IMR-90 (cell line): ENCODE measurements at regions not wholly inside any gene's neighbourhood (a gene's known extent, or its start where the extent isn't known, plus 50 kb on each side); places are given as distances from the start of the nearest gene placed in this dataset.

ENCODE experiments used
- ATAC-seq: fragments of 200-7000 bp; cut with Tn5 transposase; 2 replicates; pipeline ENCODE4 v1.9.1; 2020; ENCODE audit warnings: low read depth, mild to moderate bottlenecking, moderate library complexity
- BruUV-seq: library from RNA; stranded (reverse); fragments of 400-500 nt; replicated peaks from 2 replicates; lab custom pipeline; 2021; lab: Mats Ljungman, UMichigan
- CTCF ChIA-PET: fragments of 300-600 bp; formaldehyde crosslinking; extraction: SDS; loops from one replicate; lab custom pipeline; 2021; ENCODE audit warnings: antibody characterized with exemption; lab: Yijun Ruan, JAX
- POLR2A ChIA-PET: fragments of 300-600 bp; sonication (Branson Sonifier 250); formaldehyde crosslinking; loops from one replicate; lab custom pipeline; 2022; ENCODE audit warnings: antibody characterized with exemption; ENCODE audit not compliant: unreplicated experiment; lab: Charles Lee
- DNase-seq: peaks from one replicate; pipeline ENCODE4 v3.0.0; 2013
- H2AFZ ChIP-seq: replicated peaks from 2 replicates; pipeline ENCODE3; 2013; ENCODE audit warnings: low read length, mild to moderate bottlenecking; ENCODE audit not compliant: poor library complexity
- H2AK5ac ChIP-seq: 2 replicates; pipeline ENCODE4 v1.6.1; 2013; ENCODE audit warnings: low read depth, low read length, inconsistent platforms
- H2AK9ac ChIP-seq: replicated peaks from 2 replicates; pipeline ENCODE3; 2013; ENCODE audit warnings: mild to moderate bottlenecking, low read depth, low read length, moderate library complexity; ENCODE audit not compliant: poor library complexity
- H2BK120ac ChIP-seq: 2 replicates; pipeline ENCODE4 v1.6.1; 2013; ENCODE audit warnings: low read depth, low read length, inconsistent platforms
- H2BK15ac ChIP-seq: 3 replicates; pipeline ENCODE4 v1.6.1; 2013; ENCODE audit warnings: low read depth, low read length, inconsistent platforms
- H2BK20ac ChIP-seq: 2 replicates; pipeline ENCODE4 v1.6.1; 2013; ENCODE audit warnings: low read depth, mild to moderate bottlenecking, inconsistent platforms, low read length, moderate library complexity
- H2BK5ac ChIP-seq: 2 replicates; pipeline ENCODE4 v1.6.1; 2013; ENCODE audit warnings: mild to moderate bottlenecking, low read depth, low read length, inconsistent platforms; ENCODE audit not compliant: poor library complexity, severe bottlenecking
- H3K14ac ChIP-seq: replicated peaks from 2 replicates; pipeline ENCODE4 v1.6.1; 2013; ENCODE audit warnings: low read depth, low read length, inconsistent platforms
- H3K18ac ChIP-seq: 2 replicates; pipeline ENCODE4 v1.6.1; 2013; ENCODE audit warnings: low read depth, low read length, control low read depth
- H3K23ac ChIP-seq: 2 replicates; pipeline ENCODE4 v1.6.1; 2013; ENCODE audit warnings: low read depth, low read length, inconsistent platforms
- H3K27ac ChIP-seq: 2 replicates; pipeline ENCODE4 v1.5.1; 2013; ENCODE audit warnings: mild to moderate bottlenecking, control low read depth, low read length; ENCODE audit not compliant: insufficient read depth
- H3K27me3 ChIP-seq: 2 replicates; pipeline ENCODE4 v1.6.1; 2013; ENCODE audit warnings: low read length; ENCODE audit not compliant: control insufficient read depth, insufficient read depth
- H3K36me3 ChIP-seq: 2 replicates; pipeline ENCODE4 v1.6.1; 2013; ENCODE audit warnings: low read length, mixed read lengths; ENCODE audit not compliant: control insufficient read depth, insufficient read depth
- H3K4ac ChIP-seq: 2 replicates; pipeline ENCODE4 v1.6.1; 2013; ENCODE audit warnings: low read depth, low read length, inconsistent platforms
- H3K4me1 ChIP-seq: 2 replicates; pipeline ENCODE4 v1.6.1; 2013; ENCODE audit warnings: low read length, mixed read lengths; ENCODE audit not compliant: control insufficient read depth, insufficient read depth
- H3K4me2 ChIP-seq: 2 replicates; pipeline ENCODE4 v1.6.1; 2013; ENCODE audit warnings: low read depth, mild to moderate bottlenecking, control low read depth, low read length, moderate library complexity
- H3K4me3 ChIP-seq: 2 replicates; pipeline ENCODE4 v1.5.1; 2013; ENCODE audit warnings: low read depth, mild to moderate bottlenecking, control low read depth, low read length, moderate library complexity; ENCODE audit not compliant: insufficient read depth
- H3K56ac ChIP-seq: 2 replicates; pipeline ENCODE4 v1.6.1; 2013; ENCODE audit warnings: low read length, inconsistent platforms; ENCODE audit not compliant: insufficient read depth; ENCODE audit errors: extremely low read depth
- H3K79me1 ChIP-seq, 2 experiments: 2 replicates each; pipeline ENCODE4 v1.6.1; 2013; ENCODE audit warnings: low read length in 2 of 2, inconsistent platforms in 1 of 2, low read depth in 1 of 2
- H3K9ac ChIP-seq: 2 replicates; pipeline ENCODE4 v1.6.1; 2013; ENCODE audit warnings: low read depth, low read length, control low read depth
- H3K9me1 ChIP-seq: 2 replicates; pipeline ENCODE4 v1.6.1; 2013; ENCODE audit warnings: low read length, inconsistent platforms; ENCODE audit not compliant: insufficient read depth
- H3K9me3 ChIP-seq: 2 replicates; pipeline ENCODE4 v1.6.1; 2013; ENCODE audit warnings: low read length; ENCODE audit not compliant: control insufficient read depth, insufficient read depth
- H4K20me1 ChIP-seq: 2 replicates; pipeline ENCODE4 v1.6.1; 2013; ENCODE audit warnings: low read length, inconsistent platforms; ENCODE audit not compliant: insufficient read depth
- H4K5ac ChIP-seq: 2 replicates; pipeline ENCODE4 v1.6.1; 2013; ENCODE audit warnings: mild to moderate bottlenecking, low read depth, low read length, control low read depth
- H4K8ac ChIP-seq, 2 experiments: 2 replicates each; pipeline ENCODE4 v1.6.1; 2013; ENCODE audit warnings: low read depth in 2 of 2, low read length in 2 of 2, control low read depth in 1 of 2, inconsistent platforms in 1 of 2
- H4K91ac ChIP-seq: 2 replicates; pipeline ENCODE4 v1.6.1; 2013; ENCODE audit warnings: low read depth, low read length, inconsistent platforms; ENCODE audit not compliant: insufficient read depth
- BHLHE40 ChIP-seq: fragments of 150-350 bp; IDR thresholded peaks from 2 replicates; pipeline ENCODE4 v1.6.1; 2016; ENCODE audit warnings: mild to moderate bottlenecking, low read depth, low read length
- CEBPB ChIP-seq: IDR thresholded peaks from 2 replicates; pipeline ENCODE4 v1.6.1; 2012; ENCODE audit warnings: low read depth, low read length, improper control_type of control experiment
- CHD1 ChIP-seq: IDR thresholded peaks from 2 replicates; pipeline ENCODE4 v1.6.1; 2012; ENCODE audit warnings: low read depth, low read length, improper control_type of control experiment
- CTCF ChIP-seq: conservative IDR thresholded peaks from 2 replicates; pipeline ENCODE4 v1.5.1; 2012; ENCODE audit warnings: mild to moderate bottlenecking, low read depth, low read length, improper control_type of control experiment
- FOS ChIP-seq: fragments of 150-350 bp; IDR thresholded peaks from 2 replicates; pipeline ENCODE4 v1.6.1; 2016; ENCODE audit warnings: low read depth, low read length
- MAFK ChIP-seq: IDR thresholded peaks from 2 replicates; pipeline ENCODE4 v1.6.1; 2012; ENCODE audit warnings: low read depth, low read length, improper control_type of control experiment
- MAZ ChIP-seq: IDR thresholded peaks from 2 replicates; pipeline ENCODE4 v1.6.1; 2012; ENCODE audit warnings: low read depth, mild to moderate bottlenecking, low read length, improper control_type of control experiment, moderate library complexity, borderline replicate concordance
- MXI1 ChIP-seq: IDR thresholded peaks from 2 replicates; pipeline ENCODE4 v1.6.1; 2012; ENCODE audit warnings: low read depth, mild to moderate bottlenecking, low read length, moderate library complexity, borderline replicate concordance
- NFE2L2 ChIP-seq: fragments of 150-350 bp; IDR thresholded peaks from 2 replicates; pipeline ENCODE4 v1.6.1; 2016; ENCODE audit warnings: low read depth, mild to moderate bottlenecking, low read length
- POLR2A ChIP-seq: IDR thresholded peaks from 2 replicates; pipeline ENCODE4 v1.6.1; 2012; ENCODE audit warnings: mild to moderate bottlenecking, low read depth, low read length
- RAD21 ChIP-seq: IDR thresholded peaks from 2 replicates; pipeline ENCODE4 v1.6.1; 2012; ENCODE audit warnings: low read length, improper control_type of control experiment
- RCOR1 ChIP-seq: IDR thresholded peaks from 2 replicates; pipeline ENCODE4 v1.6.1; 2012; ENCODE audit warnings: mild to moderate bottlenecking, low read length, improper control_type of control experiment; ENCODE audit not compliant: insufficient replicate concordance
- RFX5 ChIP-seq: IDR thresholded peaks from 2 replicates; pipeline ENCODE4 v1.8.0; 2012; ENCODE audit warnings: low read depth, mild to moderate bottlenecking, low read length, moderate library complexity
- dilution Hi-C: fragments of 300-500 bp; cut with HindIII; formaldehyde crosslinking; loops from one replicate; pipeline ENCODE4 v1.14.3; 2018; ENCODE audit warnings: low sequenced_read_pairs; ENCODE audit not compliant: unreplicated experiment
- in situ Hi-C: fragments of 300-500 bp; cut with MboI; formaldehyde crosslinking; loops from 3 replicates; pipeline ENCODE4 v1.14.3; 2019; ENCODE audit warnings: low sequenced_read_pairs, inconsistent platforms, mixed read lengths
- intact Hi-C: fragments of 100-400 bp; cut with micrococcal nuclease; formaldehyde crosslinking; loops from 2 replicates; pipeline ENCODE4 v1.10.0; 2022
- TF ChIP-seq, protein P1 (sequence below): fragments of 150-350 bp; IDR thresholded peaks from 2 replicates; pipeline ENCODE4 v1.6.1; 2017; ENCODE audit warnings: mild to moderate bottlenecking, antibody characterized with exemption, low read length, low read depth
- TF ChIP-seq, protein P2 (sequence below): fragments of 150-350 bp; IDR thresholded peaks from 2 replicates; pipeline ENCODE4 v1.6.1; 2016; ENCODE audit warnings: low read depth, mild to moderate bottlenecking, low read length, moderate library complexity, borderline replicate concordance

DNA sequence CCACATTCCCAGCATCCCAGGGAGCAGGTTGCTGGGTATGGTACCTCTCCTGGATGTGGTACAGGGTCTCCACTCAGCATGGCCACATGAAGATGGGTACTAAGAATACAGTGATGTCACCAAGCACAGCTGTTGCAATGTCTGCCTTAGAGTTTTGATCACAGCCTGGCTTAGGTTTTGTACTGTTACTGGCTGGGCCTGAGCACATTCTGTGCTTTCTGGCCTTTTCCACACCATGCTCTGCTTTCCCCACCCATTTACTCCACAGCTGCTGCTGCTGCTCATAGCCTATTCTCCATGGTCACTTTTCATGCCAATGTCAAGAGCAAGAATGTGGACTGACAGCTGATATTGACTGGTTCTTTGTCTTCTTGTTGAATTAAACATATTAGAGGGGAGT is 481.9 kb downstream of the ARHGEF28 start:
- H4K20me1 ChIP-seq: no peaks in the 10 kb centered on the region
- no peak overlapping the region for H2BK5ac ChIP-seq
- H3K4me2 ChIP-seq: no peak overlapping the region
- H2BK15ac ChIP-seq: no peak overlapping the region
- peaks cover 7% of the 10 kb centered on the region for H3K27me3 ChIP-seq
- in situ Hi-C loops: no loop called here
- no peak overlapping the region for H2BK120ac ChIP-seq
- H3K36me3 ChIP-seq: no peaks in the 10 kb centered on the region
- BruUV-seq: no TSS peak
- H3K27ac ChIP-seq: no peak overlapping the region
- H2AK5ac ChIP-seq: no peak overlapping the region
- H4K8ac ChIP-seq: no peak overlapping the region
- H3K9ac ChIP-seq: no peak overlapping the region
- no peaks in the 10 kb centered on the region for H3K9me3 ChIP-seq
- H3K4me3 ChIP-seq: no peak overlapping the region
- POLR2A ChIA-PET: no interaction called here
- H2BK20ac ChIP-seq: no peak overlapping the region
- dilution Hi-C loops: no loop called here
- TF ChIP-seq RCOR1 (no peak), RFX5 (no peak), NFE2L2 (no peak), MAFK (no peak), RAD21 (no peak), MXI1 (no peak), CTCF (no peak), POLR2A (no peak), MAZ (no peak), FOS (no peak), CEBPB (no peak), BHLHE40 (no peak), CHD1 (no peak)
- TF ChIP-seq, protein P1, sequence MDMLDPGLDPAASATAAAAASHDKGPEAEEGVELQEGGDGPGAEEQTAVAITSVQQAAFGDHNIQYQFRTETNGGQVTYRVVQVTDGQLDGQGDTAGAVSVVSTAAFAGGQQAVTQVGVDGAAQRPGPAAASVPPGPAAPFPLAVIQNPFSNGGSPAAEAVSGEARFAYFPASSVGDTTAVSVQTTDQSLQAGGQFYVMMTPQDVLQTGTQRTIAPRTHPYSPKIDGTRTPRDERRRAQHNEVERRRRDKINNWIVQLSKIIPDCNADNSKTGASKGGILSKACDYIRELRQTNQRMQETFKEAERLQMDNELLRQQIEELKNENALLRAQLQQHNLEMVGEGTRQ: no peak
- TF ChIP-seq, protein P2, sequence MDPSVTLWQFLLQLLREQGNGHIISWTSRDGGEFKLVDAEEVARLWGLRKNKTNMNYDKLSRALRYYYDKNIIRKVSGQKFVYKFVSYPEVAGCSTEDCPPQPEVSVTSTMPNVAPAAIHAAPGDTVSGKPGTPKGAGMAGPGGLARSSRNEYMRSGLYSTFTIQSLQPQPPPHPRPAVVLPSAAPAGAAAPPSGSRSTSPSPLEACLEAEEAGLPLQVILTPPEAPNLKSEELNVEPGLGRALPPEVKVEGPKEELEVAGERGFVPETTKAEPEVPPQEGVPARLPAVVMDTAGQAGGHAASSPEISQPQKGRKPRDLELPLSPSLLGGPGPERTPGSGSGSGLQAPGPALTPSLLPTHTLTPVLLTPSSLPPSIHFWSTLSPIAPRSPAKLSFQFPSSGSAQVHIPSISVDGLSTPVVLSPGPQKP: no peak
- H3K18ac ChIP-seq: no peak overlapping the region
- H4K5ac ChIP-seq: no peak overlapping the region
- DNase-seq (no peak), ATAC-seq (no peak)
- no peak overlapping the region for H3K14ac ChIP-seq
- CTCF ChIA-PET: interaction anchor here (1.0 kb wide), 1 partner anchor 312 kb away, joined by 3 read pairs; no protein-coding TSS in a partner anchor
- no peak overlapping the region for H2AFZ ChIP-seq
- H3K23ac ChIP-seq: no peak overlapping the region; the same call in 1 of the 2 replicates
- no peaks in the 10 kb centered on the region for H3K4me1 ChIP-seq
- H3K4ac ChIP-seq: no peak overlapping the region
- no peaks in the 10 kb centered on the region for H3K79me1 ChIP-seq
- no peak overlapping the region for H2AK9ac ChIP-seq
- 0 out of 2 replicates have a peak, but pooled peaks cover 3% of the 10 kb centered on the region for H3K9me1 ChIP-seq
- H3K56ac ChIP-seq: no peak overlapping the region
- H4K91ac ChIP-seq: no peak overlapping the region
- intact Hi-C loops: no loop called here
